ENCODE measurements at regions not wholly inside any gene's neighbourhood (a gene's known extent, or its start where the extent isn't known, plus 50 kb on each side); places are given as distances from the start of the nearest gene placed in this dataset.

DNA sequence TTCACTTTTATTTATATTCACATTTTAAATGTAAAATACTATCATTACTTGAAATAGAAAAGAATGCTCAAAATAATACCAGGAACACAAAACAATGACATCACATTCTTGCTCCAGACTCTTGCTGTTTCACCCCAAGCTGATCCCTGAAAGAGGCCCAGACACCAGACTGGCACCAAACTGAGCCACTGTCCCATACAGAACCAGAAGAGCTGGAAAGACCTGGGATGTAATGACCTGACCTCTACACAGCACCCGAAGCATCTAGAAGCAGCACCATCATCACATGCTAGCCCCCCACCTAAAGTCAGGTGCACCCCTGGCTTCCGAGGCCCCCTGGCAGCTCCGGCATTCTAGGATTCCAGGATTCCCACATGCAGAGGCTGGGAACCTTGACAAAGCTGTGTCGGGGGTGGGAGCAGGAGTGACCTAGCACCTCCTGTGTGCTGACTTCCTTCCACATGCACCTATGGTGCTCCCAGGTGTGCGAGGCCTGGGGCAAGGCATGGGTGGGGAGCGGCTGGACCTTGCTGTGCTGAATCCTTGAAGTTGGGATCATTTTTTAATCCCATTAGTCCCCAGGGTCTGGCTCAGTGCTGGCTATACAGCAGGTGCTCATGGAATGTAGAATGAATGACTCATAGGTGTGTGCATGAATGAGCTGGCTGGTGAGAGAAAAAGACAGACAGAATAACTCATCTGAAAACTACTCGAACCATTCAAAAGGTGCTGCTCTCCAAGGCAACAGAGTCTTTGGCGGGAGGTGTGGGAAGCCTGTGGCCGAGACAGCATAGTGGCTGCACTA is 144.7 kb upstream of the IQSEC1 start:
- H3K9me3 Mint-ChIP-seq = no peaks in the 10 kb centered on the region
- ATAC-seq (ENCODE audit: low read depth in 2 of 2) (no peak), DNase-seq (no peak)
- peaks cover 13 to 38% (median 35%) of the 10 kb centered on the region in 3 donors for H3K27me3 Mint-ChIP-seq
- no peak overlapping the region for H3K27ac Mint-ChIP-seq
- no peak overlapping the region for H3K4me3 Mint-ChIP-seq
- no peaks in the 10 kb centered on the region for H3K4me1 Mint-ChIP-seq
- peaks cover 0 to 9% of the 10 kb centered on the region in 2 donors for H3K36me3 Mint-ChIP-seq

DNA sequence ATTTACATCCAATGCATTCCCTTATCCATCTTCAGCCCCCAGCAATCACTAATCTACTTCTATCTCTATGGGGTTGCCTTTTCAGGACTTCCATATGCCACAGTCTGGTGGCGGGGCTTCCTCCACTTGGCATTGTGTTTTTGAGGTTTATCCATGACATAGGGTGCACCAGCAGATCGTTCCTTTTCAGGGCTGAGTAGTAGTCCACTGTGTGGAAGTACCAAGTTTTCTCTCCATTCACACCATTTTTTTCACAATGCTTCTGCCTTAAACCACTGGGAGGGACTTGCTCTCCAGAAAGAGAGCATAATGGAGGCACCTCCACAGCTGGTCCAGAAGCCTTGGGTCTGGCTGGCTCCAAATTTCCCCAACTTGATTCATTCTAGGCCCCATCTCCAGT is 144.0 kb upstream of the IQSEC1 start:
- DNase-seq = no peak
- no peak overlapping the region for H3K4me3 Mint-ChIP-seq
- peaks cover 0 to 9% of the 10 kb centered on the region in 2 donors for H3K36me3 Mint-ChIP-seq
- no peak for ATAC-seq (ENCODE audit: low read depth in 2 of 2)
- H3K27me3 Mint-ChIP-seq = peaks cover 13 to 38% (median 30%) of the 10 kb centered on the region in 3 donors
- no peak overlapping the region for H3K27ac Mint-ChIP-seq
- no peaks in the 10 kb centered on the region for H3K9me3 Mint-ChIP-seq
- no peaks in the 10 kb centered on the region for H3K4me1 Mint-ChIP-seq

DNA sequence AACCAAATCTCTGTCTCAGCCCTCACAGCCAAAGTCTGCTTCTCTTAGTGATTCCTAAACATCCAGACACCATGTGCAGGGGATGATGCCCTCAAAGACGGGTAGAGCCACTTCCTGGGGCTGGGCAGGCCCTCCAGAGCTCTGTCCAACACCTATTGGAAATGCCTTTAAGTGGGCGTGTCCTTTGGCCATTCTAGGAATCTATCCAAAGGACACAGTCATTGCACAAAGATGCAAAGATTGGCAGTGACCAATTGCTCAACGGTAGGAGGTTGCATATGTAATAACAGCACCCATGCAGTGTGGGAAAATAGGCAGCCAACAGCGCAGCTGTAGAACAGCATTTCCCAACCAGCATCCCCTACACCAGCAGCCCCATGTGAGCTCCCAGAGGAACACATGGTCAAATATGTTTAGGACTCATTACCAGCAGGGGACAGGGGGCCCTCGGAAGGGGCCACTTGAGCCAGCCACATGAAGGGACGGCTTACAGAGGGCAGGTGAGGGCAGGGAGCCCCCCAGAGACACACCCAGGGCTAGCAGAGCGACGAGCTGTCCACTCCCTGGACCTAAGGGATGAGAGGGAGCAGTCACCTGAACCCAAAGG is 142.8 kb upstream of the IQSEC1 start:
- peaks cover 13 to 38% (median 37%) of the 10 kb centered on the region in 3 donors for H3K27me3 Mint-ChIP-seq
- no peaks in the 10 kb centered on the region for H3K4me1 Mint-ChIP-seq
- no peak overlapping the region for H3K27ac Mint-ChIP-seq
- H3K4me3 Mint-ChIP-seq = no peak overlapping the region
- DNase-seq (no peak), ATAC-seq (ENCODE audit: low read depth in 2 of 2) (no peak)
- H3K9me3 Mint-ChIP-seq = no peaks in the 10 kb centered on the region
- H3K36me3 Mint-ChIP-seq = peaks cover 0 to 9% of the 10 kb centered on the region in 2 donors

DNA sequence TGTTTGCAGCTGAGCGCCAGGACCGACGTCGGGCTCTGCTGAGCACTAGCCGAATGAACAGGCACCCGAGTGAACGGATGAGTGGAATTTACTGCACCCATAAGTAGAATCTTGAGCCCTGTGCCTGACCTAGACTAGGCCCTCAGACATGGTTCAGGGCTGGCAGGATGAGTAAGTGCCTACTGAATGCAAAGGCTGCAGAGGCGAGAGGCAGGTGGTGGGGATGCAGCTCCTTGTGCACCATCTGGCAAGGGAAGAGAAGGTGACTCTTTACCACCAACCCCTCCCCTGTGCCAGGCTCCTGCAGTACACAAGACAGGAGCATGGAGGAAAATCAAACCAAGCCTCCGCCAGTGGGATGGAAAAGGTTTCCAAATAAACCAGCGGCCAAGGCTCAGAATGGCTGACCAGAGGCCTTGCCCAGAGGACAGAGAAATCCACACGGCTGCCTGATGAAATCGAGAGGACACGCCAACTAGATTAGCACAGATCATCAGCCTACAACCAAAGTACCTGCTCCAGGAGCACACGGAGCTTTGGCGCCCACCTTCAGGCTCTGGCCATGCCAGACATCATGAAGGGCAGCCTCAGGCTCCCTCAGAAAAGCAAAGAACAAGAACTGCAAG is 141.7 kb upstream of the IQSEC1 start:
- Mint-ChIP-seq H3K9me3 (no peaks in the 10 kb centered on the region), H3K36me3 (peaks cover 0 to 9% of the 10 kb centered on the region in 2 donors), H3K27ac (peak overlapping the region in 1 of 6 donors; percentile 47), H3K4me3 (no peak overlapping the region), H3K4me1 (no peaks in the 10 kb centered on the region), H3K27me3 (peaks cover 13 to 40% (median 39%) of the 10 kb centered on the region in 3 donors)
- ATAC-seq (ENCODE audit: low read depth in 2 of 2) (no peak), DNase-seq (no peak)

DNA sequence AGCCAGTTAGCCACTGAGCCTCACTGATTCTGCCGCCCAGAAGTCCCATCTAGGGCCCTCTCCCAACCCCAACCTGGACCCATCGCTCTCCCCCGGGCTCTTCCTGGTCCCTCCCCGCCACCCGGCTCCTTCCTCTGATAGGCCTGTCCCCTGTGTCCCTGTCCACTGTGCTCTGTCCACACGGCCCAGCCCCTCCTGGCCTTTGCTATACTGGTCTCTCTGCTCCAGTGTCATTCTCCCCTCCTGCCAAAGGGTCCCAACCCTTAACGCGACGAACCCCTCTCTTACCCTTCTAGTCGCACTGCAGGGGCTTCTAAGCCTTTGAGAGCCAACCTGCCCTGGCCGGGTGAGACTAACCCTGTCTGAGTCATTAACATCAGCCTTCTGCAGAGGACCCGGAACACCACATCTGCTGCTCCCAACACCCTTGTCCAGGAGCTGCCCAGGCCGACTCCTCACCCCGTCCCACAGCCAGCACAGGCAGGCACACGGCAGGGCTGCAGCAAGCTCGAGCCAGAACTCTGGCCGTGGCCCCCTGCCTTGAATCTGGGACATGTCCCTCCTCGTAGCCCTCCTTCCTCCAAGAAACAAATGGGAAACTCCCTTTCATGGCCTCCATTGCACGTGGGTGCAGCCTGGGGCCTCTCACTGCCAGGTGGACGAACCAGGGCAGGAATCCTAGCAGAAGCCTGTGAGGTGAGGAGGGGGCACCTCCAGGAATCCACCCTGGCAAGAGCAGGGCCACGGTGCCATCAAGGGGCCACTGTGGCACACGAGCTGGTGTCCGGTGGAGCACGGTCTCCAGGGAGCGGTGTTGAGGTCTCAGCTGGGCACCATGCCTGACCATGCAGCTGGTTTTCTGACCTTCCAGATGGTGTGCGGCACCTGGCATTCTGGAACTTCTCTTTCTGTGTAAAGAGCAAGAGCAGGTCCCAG is 140.9 kb upstream of the IQSEC1 start:
- Mint-ChIP-seq H3K4me3 (no peak overlapping the region), H3K4me1 (no peaks in the 10 kb centered on the region), H3K36me3 (peaks cover 0 to 9% of the 10 kb centered on the region in 2 donors), H3K27ac (peak overlapping the region in 2 of 6 donors; percentile 5 to 47), H3K9me3 (no peaks in the 10 kb centered on the region), H3K27me3 (peaks cover 13 to 48% (median 47%) of the 10 kb centered on the region in 3 donors)
- DNase-seq (no peak), ATAC-seq (ENCODE audit: low read depth in 2 of 2) (no peak)

DNA sequence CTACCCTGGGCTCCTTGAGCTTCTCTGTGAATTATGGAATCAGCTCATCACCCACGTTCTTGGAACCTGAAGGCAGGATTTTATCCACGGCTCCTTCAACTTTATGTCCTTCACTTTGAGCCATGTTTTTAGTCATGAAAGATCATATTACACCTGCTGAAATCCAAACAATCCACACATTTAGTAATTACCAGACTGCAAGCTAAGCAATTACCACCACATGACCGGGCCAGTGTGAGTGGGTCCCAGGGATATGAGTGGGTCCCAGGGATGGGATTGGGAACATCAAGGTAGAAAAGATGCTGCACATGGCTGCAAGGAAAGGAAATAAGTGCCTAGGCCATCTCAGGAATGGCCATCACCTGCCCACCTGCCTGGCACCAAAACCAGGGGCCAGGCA is 140.3 kb upstream of the IQSEC1 start:
- H3K27ac Mint-ChIP-seq = peak overlapping the region in 1 of 6 donors; percentile 74
- ATAC-seq (ENCODE audit: low read depth in 2 of 2) (no peak), DNase-seq (no peak)
- H3K4me3 Mint-ChIP-seq = no peak overlapping the region
- peaks cover 0 to 9% of the 10 kb centered on the region in 2 donors for H3K36me3 Mint-ChIP-seq
- H3K27me3 Mint-ChIP-seq = peaks cover 13 to 53% (median 45%) of the 10 kb centered on the region in 3 donors
- no peaks in the 10 kb centered on the region for H3K4me1 Mint-ChIP-seq
- H3K9me3 Mint-ChIP-seq = no peaks in the 10 kb centered on the region

DNA sequence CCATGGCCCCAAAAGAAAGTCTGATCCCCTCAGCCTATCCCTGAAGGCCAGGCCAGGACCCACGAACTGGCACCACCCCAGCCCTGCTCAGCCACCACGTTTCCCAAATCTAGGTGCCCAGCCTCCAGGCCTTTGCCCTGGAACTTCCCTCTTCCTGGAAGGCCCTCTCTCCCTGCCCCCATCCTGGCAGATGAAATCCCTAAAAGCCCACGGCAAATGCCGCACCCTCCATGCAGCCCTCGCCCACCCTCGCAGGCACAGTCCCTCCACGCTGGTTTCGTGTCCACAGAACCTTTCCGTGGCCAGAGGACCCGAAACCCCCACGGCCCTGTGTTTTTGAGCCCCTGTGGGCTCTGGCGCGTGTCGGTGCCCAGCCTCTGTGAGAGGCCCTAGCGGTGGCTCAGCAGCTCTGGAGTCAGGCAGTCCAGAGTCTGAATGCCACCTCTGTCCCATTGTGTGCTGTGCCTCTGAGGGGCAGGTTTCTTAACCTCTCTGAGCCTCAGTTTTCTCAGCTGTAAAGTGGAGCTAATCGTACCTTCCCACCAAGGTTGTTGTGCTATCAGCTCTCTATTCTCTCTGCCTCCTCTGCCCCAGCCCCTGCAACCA is 138.5 kb upstream of the IQSEC1 start:
- Mint-ChIP-seq H3K4me3 (no peak overlapping the region), H3K27ac (peak overlapping the region in 3 of 6 donors; percentile 57 to 76 (median 58)), H3K27me3 (peaks cover 20 to 62% (median 57%) of the 10 kb centered on the region in 3 donors), H3K9me3 (peaks cover 0 to 1% (median 0%) of the 10 kb centered on the region in 7 donors), H3K4me1 (no peaks in the 10 kb centered on the region), H3K36me3 (peaks cover 0 to under 1% of the 10 kb centered on the region in 2 donors)
- DNase-seq (no peak), ATAC-seq (ENCODE audit: low read depth in 2 of 2) (no peak)

DNA sequence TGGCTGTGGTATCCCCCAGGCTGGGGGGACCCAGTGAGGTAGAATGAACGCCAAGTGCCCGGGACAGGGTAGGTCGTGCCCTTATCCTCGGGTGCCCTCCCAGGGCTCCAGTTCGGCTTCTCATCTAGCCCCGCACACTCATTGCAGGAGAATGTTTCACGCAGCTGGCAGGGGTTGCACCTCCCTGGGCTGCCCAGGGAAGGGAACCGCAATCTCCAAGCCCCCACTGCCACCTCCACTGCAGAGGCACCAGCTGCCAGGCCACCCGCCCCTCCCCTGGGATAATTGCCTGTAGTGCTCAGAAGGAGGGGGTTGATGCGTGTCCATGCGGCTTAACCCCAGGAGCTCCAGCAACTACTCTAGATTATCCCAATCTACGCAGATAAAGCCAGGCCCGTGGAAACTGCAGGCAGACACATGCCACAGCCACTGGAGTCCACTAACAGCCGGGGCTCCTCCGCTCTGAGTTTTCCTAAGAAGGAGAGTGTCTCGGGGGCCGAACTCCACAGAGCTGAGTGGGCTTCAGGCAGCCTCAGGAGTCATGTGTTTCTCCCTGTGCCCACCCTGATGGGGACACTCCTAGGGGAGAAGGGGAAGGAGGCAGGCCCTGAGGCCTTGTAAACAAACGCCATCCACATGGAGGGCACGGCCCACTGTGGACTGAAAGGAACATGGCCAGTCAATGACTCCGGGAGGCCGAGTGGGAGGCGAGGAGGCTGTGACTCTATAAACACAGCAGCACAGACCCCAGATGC is 137.2 kb upstream of the IQSEC1 start:
- no peak overlapping the region for H3K4me3 Mint-ChIP-seq
- DNase-seq = no peak
- H3K36me3 Mint-ChIP-seq = no peaks in the 10 kb centered on the region
- H3K9me3 Mint-ChIP-seq = peaks cover 0 to 1% (median 0%) of the 10 kb centered on the region in 7 donors
- no peak for ATAC-seq (ENCODE audit: low read depth in 2 of 2)
- H3K27ac Mint-ChIP-seq = no peak overlapping the region
- peaks cover 23 to 74% (median 62%) of the 10 kb centered on the region in 3 donors for H3K27me3 Mint-ChIP-seq
- H3K4me1 Mint-ChIP-seq = peaks cover 0 to 3% (median 0%) of the 10 kb centered on the region in 3 donors

DNA sequence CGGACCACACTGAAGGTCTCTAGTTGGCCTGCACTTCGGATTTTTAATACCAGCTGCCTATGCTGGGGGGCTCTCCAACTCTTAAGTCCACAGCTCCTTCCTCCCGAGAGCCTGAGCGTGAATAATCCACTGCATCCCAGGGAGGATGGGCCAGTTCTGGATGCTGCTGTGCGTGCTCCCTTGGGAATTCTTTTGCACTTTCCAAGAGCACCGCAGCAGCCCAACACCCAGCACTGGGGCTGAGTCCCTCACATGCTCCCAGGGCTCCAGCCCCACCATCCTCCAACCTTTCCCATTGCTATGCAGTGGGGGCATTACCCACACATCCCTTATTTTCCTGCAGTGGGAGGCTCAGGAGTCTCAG is 136.4 kb upstream of the IQSEC1 start:
- H3K4me3 Mint-ChIP-seq = no peak overlapping the region
- H3K27ac Mint-ChIP-seq = peak overlapping the region in 1 of 6 donors; percentile 69
- H3K9me3 Mint-ChIP-seq = peaks cover 0 to 3% (median 0%) of the 10 kb centered on the region in 7 donors
- peaks cover 3 to 8% (median 5%) of the 10 kb centered on the region in 3 donors for H3K4me1 Mint-ChIP-seq
- H3K36me3 Mint-ChIP-seq = no peaks in the 10 kb centered on the region
- ATAC-seq (ENCODE audit: low read depth in 2 of 2) = no peak
- no peak for DNase-seq
- H3K27me3 Mint-ChIP-seq = peaks cover 24 to 74% (median 62%) of the 10 kb centered on the region in 3 donors

DNA sequence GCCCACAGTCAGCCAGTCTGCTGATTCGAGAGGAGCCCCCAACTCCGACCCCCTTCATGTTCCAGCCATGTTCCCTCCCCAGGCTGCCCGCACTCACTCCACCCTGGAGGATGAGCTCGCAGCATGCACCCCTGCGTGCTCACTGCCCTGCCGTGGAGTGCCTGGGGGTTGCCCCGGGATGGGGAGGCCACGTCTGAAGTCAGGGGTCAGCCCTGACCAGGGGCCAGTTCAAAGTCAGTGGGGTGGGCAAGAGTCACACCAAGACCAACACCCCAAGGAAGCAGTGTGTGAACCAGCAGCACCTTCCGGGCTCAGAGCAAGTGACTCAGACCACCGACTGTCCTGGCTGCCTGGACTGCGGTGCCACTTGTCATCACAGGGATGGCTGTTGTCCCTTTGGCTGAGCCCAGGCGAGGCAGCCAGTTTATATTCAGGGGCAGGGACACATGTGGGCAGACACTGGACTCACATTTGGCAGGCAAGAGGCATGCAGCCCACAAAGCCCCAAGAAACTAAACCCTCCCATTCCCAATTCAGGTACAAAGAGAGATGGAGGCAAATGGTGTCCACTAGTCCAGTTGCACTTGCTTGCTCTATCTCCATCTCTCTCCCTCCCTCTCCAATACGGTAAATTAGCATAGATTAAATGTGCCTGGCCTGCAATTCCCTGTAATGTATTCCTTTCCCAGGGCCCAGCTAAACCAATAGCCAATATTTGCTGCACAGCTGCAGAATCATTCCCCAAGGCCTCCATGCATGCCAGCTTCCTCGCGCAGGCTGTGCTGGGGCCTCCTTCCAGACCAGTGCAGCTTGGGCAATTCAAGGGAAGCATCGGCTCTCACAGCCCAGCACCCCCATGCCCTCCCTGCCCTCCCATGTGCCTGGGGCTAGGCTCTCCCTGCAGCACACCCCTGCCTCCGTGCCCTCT is 135.7 kb upstream of the IQSEC1 start:
- Mint-ChIP-seq H3K27ac (no peak overlapping the region), H3K36me3 (no peaks in the 10 kb centered on the region), H3K4me3 (no peak overlapping the region), H3K27me3 (peaks cover 24 to 74% (median 61%) of the 10 kb centered on the region in 3 donors), H3K4me1 (peaks cover 7 to 13% (median 9%) of the 10 kb centered on the region in 3 donors), H3K9me3 (peaks cover 0 to 3% (median 0%) of the 10 kb centered on the region in 7 donors)
- DNase-seq (no peak), ATAC-seq (ENCODE audit: low read depth in 2 of 2) (no peak)

DNA sequence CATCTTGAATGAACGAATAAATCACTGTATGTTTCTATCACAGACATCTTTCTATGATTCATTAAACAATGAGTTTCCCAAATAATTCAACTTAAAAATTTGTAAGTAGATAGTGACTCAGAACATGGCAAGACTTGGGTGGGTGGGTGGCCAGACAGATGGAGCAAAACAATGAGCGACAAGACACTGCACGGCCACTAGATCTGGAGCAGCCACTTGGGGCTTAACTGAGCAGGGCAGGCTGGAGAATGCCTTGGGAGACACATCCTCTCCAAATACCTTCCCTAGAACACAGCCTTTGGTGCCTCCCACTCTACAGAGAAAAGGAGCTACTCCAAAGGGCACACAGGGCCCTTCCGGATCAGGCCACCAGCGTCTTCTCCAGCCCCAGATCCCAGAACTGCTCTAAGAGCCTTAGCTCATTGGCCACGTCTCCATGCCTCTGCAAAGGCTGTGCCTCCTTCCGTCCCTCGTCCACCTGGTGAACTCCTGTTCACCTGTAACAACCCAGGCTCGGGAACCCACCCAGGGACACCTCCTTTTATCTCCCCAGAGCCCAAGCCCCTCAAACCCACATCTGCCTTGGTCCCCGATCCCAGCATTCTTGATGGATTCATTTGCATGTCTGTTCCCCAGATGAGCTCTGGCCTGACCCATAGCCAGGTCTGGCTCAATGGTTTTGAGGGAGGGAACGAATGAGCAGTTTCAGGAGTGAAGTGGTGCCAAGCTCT is 134.9 kb upstream of the IQSEC1 start:
- H3K4me1 Mint-ChIP-seq = peaks cover 7 to 14% (median 10%) of the 10 kb centered on the region in 3 donors
- H3K4me3 Mint-ChIP-seq = no peak overlapping the region
- peaks cover 0 to 3% (median 0%) of the 10 kb centered on the region in 7 donors for H3K9me3 Mint-ChIP-seq
- no peak for ATAC-seq (ENCODE audit: low read depth in 2 of 2)
- peaks cover 27 to 80% (median 63%) of the 10 kb centered on the region in 3 donors for H3K27me3 Mint-ChIP-seq
- H3K36me3 Mint-ChIP-seq = no peaks in the 10 kb centered on the region
- DNase-seq = no peak
- H3K27ac Mint-ChIP-seq = no peak overlapping the region

All from naive B cell (primary cell).